ENCODE measurements at regions not wholly inside any gene's neighbourhood (a gene's known extent, or its start where the extent isn't known, plus 50 kb on each side); places are given as distances from the start of the nearest gene placed in this dataset.
"Not testable (repeated sequence)": the region's sequence is repeated elsewhere in the genome, so short reads cannot be mapped to it uniquely, and the experiment has no call there.

DNA sequence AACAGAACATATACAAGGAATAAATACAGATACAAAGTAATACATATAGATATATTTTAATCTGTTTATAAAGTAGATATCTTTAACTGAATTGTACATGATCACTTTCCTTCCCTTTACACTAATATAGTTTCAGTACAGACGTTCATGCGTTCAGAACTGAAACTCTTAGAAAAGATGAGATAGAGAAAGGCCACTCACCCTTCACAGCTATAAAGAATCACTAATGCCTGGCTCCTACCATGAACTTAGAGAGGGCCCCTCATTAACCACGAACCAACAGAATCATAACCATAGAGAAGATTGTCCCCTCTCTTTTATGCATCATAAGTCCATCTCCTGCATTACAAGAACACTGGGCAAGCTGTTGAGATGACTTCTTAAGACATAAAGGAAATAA, 399.0 kb downstream of the COG6 start:
- not testable (repeated sequence) for DNase-seq

DNA sequence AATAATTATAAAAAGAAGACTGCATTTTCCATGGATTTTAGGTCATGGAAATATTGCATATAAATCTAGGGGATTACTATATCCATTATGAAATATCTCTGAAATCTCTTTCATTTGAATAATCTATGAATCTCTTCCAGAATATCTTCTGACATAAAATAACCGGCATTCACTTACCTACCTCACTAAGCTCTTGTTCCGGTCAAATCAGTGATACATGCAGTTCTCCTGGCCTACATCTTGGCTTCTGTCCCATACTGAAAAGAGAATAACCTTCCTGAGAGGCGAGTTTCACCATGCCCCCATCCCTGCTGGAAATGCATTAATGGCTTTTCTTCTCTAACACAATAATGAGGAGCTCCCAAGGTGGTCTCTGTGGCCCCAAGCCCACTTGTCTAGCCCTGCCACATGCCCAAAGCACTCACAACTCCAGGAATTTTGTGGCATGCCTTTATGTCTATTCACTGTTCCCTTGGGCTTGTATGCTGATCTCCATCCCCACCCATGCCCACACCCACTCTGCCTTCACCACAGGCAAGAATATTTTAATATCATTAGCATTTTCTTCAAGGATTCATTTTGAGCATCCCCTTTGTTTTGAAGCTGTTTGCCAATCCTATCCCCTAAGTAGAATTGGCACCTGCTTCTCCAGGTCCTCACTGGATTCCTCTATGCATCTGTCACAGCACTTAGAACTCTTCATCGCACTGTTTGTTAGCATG, 401.6 kb downstream of the COG6 start:
- DNase-seq: no peak

DNA sequence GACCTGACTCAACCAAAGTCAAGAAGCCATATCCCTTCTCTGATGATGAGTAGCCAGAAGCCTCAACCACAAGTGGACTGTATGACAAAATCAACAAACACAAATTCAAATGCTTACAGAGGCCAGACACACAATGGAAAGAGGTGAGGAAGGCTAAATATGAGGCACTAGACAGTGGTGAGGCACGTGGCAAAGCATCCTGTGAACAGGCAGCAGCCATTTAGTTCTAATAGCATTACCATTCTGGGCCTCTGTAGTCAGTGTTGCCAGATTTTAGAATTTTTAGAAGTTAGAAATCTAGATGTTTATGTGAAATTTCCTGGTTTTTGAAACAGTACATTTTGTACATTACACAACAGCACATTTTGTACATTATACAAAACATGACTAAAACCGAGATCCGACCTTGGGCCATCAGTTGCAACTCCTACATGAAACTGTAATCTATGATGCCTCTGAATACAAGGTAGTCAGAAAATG, 403.3 kb downstream of the COG6 start:
- no peak for DNase-seq

DNA sequence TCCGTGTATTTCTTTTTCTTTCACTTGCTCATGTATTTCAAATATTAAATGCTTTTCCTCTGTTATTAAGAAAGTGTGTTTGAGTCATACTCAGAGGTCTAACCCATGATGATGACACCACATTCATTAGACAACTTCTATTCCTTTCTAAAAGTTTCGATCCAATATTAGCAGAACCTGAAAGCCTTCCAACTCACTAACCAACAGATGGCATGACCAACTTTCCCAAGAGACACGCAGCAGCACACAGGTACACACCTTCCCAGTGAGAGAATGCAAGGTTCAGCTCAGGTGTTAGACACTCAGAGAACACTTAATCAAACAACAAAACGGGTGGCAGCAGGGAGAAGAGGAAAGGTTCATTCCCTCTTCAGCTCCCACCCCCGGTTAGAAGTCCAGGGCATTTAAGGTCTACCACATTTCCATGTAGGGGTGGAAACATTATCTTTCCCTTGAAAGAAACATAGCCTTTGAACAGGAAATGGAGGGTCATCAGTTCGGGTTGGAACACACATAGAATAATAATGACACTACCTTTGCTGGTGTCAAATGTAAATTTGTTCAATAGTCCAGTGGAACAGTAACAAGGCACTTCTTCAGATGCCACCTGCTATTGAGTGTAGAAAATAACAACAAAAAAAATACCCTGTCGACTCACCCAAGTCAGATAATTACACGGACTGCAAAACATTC, 404.2 kb downstream of the COG6 start:
- DNase-seq: no peak

DNA sequence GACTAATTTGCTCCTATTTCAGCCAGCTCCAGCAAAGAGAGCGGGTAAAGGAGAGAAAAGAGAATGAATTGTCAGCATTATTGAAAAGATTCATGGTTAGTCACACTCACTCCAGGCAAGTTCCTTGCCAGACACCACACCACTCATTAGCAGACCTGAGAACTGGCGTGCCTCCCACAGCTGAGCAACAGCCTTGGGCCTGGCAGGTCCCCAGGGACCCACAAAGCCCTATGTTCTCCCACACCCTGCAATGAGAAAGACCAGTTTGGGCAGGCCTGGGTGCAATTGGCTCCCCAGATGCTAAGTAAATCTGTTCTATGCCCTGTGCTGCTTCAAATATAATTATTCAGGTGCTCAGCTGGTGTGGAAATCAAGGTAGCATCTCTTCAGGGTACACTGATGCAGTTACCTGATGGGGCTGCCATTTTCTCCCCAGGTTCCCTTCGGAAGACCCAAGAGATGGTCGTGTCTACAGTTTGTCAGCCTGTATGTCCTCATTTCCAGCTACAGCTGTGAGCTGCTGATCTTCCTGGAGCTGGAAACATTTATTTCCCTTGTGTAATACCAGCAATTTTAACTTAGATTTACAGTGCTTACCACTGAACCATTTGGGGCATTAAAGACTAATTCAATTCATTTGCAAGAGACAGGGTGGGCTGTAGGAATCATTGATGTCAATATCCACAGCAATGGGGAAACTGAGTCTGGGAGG, 405.0 kb downstream of the COG6 start:
- peak; percentile 2 for DNase-seq

DNA sequence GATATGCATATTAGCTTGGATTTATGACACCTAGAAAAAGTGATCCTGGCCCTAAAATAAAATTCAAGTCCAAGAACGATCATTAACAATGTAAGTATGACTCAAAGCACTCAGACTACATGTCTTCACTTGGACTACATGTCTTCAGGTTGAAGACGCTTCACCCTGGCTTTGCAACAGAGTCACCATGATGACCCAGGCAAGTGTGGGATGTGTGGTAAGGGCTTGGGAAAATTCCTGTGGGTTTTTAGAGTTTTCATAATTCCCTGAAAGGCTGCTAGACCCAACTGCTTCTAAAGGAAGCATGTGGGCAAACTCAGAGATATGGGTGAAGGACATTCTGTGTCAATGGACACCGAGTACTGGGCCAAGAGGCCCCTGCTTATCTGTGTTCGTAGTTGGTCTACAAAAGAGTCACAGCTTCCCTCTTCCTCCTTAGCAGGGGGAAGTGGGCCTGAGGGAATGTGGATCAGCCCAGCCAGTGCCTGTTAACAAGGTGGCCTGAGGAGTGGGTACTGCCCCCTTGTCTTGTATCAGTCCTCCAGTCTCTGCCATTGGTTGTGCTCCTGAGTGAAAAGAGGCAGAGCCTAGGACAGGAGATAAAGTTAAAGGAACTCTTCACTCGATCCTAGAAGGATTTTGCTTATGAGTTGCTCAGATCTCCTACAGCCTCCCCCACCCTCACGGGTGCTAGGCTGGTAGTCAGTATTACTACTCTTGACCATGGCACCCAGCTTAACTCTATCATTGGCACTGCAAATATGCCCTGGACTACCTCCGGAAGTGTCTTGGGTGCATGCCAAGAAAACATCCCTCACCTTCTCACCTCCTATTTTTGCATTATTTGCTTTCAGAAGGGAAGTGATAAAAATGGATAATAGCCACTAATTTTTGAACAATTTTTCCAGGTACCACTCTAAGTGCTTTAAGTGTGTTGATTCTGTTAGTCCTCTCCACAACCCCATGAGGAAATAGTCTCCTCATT, 406.3 kb downstream of the COG6 start:
- DNase-seq: no peak

DNA sequence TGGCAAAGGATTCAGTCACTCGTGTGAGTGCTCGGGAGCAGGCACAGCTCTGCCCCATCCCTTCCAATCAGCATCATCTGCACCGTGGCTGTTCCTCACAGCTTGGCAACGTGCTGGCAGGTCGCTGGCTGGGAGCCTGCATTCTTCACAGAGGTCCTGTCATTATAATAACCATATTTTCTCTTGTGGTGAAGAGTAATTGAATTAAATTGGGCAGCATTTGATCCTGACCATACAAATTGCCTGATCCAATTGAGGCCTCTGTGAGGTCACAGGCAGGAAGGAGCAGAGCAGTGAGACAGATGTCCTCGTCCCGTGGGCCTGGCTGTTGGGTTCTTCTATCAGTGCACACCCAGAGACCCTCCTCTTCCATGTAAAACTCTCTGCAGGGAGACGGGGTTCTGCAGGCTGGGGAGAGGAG, 407.8 kb downstream of the COG6 start:
- peak; percentile 2 for DNase-seq

DNA sequence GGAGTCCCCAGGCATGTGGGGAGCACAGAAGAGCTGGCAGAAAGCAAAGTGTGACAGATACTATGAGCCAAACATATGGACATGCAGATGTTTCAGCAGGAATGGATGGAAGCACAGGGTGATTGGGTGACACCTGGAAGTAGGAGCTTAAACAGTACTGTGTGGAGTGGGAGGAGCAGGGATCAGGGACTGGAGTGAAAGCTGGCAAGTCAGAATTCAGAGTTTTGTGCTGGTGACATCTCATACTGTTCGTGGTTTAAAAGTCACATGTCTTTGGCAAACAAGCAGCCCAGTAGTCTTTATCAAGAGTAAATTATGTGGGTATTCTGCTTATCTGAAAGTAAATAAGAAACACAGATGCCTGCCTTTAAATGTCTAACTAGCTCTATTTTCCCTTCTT, 408.2 kb downstream of the COG6 start:
- no peak for DNase-seq

DNA sequence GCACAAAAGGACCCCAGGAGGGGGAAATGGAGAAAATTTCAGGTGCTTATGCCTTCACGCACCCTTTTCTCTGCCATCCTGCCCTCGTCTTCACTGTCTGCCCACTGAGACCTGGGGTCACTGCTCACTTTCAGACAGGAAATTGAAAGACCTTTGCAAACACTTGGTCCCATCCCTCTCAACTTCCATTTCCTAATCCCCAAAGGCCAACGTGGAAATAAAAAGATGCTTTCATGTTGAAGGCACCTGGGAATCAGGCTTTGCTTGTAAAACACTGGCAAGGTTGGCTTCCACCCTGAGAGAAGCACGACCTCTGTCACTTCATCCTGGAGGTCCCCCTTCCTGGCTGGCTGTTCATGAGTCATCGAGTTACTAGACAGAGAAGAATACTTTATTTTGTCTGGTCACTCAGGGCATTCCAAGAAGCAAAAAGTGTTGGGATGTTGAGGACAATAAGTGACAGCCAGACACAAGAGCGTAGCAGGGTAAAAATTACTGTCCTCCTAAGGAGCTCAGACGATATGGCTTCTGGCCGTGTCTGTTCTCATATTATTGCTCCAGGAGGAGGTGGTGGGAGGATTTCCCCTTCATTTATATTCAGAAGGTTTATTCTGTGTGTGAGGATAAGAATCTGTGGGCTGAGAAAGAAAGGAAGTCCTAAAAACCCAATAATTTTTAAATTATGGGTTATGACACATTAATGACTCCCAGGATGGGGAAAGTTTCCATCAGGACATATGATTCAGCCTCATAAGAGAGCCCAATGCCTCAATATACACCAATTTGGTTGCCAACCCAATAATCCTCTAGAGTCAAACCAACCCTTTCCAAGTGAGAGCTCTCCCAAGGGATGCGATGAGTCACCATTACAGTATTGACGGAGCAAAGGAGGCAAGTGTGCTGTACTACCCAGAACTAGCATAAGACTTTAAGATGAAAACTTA, 409.0 kb downstream of the COG6 start:
- DNase-seq: peak; percentile 56

DNA sequence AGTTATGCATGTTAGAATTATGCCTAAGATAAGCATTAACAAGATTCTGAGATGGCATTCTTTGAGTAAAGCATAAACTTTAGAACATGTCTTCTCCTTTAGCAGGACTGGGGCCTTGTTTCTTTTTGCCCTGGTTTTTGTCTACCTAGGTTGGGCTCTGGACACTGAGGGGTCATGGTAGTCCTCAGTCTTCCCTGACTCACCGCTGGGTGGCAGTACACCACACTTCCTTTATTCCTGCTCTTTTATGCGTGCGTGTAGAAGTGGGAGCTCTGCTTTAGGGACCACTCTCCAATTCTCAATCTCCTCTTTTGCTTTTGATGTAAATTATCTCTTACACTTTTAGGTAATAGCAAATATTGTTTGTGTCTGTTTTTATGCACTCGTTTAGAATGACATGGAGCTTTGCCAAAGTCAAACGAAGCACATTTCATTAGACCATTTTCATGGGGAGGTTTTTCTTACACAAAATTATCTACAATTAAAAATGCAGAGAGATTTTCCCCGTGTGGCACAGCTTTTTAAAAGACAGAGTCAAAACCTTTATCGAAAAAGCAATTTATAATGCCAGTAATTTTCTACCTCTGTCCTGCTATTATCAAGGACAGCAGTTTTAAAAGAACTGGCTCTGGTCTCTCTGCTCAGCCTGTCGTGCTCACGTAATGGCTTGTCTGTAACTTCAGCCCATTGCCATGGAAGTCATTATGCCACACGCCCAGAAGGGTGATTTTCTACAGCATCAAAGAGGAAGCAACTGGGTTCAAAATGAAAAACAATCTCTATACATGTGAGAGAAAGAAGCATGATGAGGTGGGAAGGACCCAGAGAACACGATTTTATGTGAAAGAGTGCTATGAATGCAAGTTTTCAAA, 413.9 kb downstream of the COG6 start:
- DNase-seq: no peak

DNA sequence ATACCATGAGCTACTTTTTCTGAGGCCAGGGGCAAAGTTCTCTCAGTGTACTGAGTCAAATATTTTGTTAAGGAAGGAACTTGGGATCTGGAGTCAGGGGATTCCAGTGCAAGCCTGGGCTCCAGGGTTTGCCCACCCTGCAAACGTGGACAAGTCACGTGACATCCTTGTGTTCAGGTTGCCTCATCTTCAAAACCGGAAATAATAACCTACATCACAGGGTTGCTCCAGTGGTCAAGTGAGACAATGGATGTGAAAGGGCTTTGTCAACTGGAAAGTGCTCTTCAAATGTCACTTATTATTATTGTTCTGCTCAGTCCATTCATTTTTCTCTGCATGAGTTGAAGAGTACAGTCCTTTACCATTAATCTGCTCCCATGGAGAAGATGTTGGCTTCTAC, 414.9 kb downstream of the COG6 start:
- no peak for DNase-seq

DNA sequence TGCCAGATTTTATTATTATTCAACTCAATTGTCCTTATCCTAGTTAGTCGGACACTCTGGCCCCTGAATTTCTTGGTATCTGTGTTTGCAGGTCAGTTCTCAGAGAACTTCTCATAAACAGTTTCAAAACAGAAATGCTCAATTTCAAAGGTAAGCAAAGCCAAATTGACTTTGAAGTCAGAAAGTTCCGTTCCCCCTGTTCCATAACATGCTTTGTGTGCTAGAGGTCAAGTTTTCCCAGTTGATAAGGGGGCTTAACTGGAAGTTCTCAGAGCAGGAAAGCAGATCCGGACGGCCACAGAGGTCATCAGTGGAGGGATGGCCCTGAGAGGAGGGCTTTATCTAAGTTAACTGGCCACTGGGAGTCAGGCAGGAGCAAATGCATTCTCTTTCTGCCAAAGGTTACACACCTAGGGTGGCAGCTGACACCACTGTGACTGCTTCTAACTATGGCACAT, 417.2 kb downstream of the COG6 start:
- DNase-seq: no peak

DNA sequence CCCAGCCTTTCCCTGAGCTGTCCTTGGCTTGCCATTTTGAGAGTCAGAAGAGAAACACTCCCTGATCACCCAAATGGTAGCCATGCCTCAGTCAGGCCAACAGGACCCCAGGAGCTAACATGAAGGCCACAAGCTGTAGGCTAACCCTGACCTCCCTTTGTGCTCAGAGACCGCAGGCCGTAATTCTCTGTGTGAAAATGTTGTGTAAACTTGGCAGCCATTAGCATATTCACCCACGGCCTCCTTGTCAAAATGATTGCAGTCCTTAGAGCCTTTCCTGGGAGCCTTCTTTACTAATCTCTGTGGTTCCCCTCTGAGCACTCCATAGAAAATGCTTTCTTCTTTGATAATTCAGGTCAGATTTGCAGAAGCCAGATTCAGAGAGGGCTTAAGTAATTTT, 418.9 kb downstream of the COG6 start:
- no peak for DNase-seq

DNA sequence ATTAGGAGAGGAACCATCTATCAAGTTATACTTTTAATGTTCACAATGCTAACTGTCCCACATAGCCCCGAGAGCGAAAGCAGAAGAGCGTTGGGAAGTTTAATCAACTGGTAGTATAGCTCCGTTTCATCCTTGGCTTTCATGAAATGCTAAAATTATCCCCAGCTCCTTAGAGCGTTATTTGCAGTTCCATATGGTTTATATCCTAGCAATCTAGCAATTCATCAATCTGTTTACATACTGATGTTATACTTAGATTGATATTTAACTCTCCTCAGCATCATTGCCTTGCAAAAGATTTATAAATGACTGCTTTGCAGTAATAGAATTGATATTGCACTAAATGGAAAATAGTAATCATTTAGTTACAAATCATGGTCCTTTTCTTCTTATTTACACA, 419.8 kb downstream of the COG6 start:
- no peak for DNase-seq

DNA sequence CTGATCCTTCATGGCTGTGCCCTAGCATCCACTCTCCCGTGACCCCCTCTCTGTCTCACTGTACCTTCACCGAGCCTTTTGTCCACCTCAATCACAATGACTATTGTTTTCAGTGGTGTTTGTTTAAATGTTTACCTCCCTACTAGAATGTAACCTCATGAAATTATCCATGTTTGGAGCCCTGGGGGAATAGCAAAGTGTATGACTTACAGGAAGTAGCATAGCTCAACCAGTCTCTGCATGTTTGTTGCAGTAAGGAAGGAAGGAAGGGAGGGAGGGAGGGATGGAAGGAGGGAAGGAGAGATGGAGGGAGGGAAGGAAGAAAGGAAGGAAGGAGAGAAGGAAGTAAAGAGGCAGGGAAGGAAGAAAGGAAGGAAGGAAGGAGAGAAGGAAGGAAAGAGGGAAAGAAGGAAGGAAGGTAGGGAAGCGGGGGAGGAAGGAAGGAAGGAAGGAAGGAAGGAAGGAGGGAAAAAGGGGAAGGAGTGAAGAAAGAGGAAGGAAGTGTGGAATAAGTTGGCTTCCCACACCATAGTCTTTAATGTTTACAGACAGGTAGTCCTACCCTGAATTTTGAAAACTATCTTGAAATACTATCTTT, 421.4 kb downstream of the COG6 start:
- DNase-seq: no peak

DNA sequence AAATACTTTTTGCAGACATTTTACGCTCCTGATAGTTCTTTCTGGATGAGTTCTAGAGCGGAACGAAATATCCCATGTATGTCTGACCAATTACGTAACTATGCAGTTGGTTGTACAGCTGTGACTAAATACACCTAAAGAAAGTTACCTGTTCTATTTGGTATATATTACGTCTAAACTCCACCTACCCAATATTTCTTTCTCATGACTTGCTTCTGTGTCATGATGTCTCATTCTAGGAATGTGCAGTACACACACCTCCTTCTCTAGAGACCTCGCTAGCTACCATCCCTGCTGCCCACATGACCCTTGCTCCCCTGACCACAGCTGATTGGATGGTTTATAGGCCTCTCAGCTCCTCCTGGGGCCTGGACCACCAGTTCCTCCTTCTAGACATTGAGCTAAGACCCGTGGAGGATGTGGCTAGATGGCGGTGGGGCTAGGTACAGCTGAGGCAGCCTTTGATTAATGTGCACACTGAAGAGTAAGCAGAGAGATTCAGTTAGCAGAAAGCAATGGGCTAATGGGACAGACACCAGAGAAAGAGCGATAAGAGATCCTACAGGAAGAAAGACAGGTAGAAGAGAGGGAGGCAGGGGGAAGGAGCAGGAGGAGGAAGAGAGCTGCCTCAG, 422.1 kb downstream of the COG6 start:
- DNase-seq: no peak

DNA sequence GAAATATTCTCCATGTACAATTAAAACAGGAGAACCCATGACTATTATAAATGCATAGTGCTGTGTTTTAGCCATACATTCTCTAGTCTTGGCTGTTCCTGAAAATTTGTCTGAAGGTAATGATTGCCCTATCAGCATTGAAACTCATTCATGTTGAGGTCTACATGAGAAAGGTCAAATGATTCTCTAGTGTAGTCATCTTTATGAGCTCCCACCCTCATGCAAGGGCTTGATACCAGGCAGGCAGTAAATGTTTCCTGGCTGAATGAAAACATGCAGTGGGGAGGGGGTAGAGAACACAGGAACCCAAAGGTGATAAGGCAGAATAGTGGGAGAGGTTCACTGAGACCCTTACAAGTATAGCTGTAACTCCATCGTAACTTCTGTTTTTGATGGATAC, 424.3 kb downstream of the COG6 start:
- DNase-seq: no peak

DNA sequence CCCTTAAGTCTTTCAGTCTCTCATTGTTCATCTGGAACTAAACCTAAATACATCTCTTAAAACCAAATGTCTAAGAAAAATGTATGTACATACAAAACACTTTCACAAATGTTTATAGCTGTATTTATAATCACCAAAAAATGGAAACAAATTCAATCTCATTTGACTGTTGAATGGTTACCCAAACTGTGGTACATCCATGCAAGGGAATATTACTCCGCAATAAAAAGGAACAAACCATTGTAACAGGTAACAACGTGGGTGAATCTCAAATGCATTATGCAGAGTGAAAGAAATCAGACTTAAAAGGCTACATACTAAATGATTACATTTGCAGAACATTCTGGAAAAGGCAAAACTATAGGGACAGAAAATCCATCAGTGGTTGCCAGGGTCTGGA, 425.2 kb downstream of the COG6 start:
- DNase-seq: no peak

DNA sequence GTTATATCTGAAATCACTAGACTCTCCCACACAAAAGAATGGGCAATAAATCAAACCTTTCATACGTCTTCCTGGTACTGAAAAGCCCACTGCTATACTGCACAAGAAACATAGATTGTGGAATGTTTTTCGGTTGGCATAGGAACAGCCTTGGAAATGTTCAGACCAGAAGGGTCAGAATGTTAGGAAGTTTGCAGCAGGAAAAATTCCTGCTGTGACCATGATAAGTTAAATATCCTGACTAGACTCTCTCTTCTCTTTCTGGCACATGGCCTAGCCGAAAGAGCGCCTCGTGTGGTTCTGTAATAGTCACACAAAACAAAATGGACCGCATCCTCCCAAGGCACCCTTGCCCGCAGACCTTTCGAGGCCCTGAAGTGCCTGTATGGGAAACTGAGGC, 427.2 kb downstream of the COG6 start:
- no peak for DNase-seq
